ENCODE measurements at regions not wholly inside any gene's neighbourhood (a gene's known extent, or its start where the extent isn't known, plus 50 kb on each side); places are given as distances from the start of the nearest gene placed in this dataset.

DNA sequence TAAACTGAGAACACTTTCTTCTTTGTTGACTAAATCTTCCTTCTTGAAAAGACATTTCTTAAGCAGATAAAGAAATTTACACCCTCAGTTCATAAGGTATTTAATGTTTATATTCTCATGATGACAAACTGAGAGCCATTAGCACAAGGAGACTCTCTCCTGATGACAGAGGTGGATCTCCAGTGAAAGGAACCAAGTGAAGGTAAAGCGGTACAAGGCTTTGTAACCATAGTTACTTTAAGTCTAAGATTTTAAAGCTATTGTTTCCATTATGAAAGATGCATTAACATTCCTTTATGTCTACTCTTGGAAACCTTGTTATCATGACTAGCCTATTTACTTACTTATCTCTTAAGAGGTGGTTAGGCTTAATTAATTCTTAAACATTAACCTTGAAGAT, 737.1 kb downstream of the MECOM start:
- ChIA-PET POLR2A (no interaction called here), CTCF (no interaction called here)
- no peak overlapping the region for H3K4me3 Mint-ChIP-seq (ENCODE audit: unreplicated experiment)
- no peak overlapping the region for H3K27ac Mint-ChIP-seq (ENCODE audit: low read depth, unreplicated experiment)
- DNase-seq (ENCODE audit: unreplicated experiment) = no peak
- H3K9me3 Mint-ChIP-seq (ENCODE audit: unreplicated experiment) = peaks cover 7% of the 10 kb centered on the region
- TF ChIP-seq, protein P1, sequence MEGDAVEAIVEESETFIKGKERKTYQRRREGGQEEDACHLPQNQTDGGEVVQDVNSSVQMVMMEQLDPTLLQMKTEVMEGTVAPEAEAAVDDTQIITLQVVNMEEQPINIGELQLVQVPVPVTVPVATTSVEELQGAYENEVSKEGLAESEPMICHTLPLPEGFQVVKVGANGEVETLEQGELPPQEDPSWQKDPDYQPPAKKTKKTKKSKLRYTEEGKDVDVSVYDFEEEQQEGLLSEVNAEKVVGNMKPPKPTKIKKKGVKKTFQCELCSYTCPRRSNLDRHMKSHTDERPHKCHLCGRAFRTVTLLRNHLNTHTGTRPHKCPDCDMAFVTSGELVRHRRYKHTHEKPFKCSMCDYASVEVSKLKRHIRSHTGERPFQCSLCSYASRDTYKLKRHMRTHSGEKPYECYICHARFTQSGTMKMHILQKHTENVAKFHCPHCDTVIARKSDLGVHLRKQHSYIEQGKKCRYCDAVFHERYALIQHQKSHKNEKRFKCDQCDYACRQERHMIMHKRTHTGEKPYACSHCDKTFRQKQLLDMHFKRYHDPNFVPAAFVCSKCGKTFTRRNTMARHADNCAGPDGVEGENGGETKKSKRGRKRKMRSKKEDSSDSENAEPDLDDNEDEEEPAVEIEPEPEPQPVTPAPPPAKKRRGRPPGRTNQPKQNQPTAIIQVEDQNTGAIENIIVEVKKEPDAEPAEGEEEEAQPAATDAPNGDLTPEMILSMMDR (IDR thresholded peaks at IDR 0.05; ENCODE audit: unreplicated experiment) = no peak
- intact Hi-C loops (cut with micrococcal nuclease) = no loop called here
- no peaks in the 10 kb centered on the region for H3K36me3 Mint-ChIP-seq (ENCODE audit: insufficient read depth, unreplicated experiment)
- no peaks in the 10 kb centered on the region for H3K4me1 Mint-ChIP-seq (ENCODE audit: insufficient read depth, unreplicated experiment)
- no TSS peak for BruUV-seq (replicated peaks)
- H3K27me3 Mint-ChIP-seq (ENCODE audit: insufficient read depth, unreplicated experiment) = no peaks in the 10 kb centered on the region

DNA sequence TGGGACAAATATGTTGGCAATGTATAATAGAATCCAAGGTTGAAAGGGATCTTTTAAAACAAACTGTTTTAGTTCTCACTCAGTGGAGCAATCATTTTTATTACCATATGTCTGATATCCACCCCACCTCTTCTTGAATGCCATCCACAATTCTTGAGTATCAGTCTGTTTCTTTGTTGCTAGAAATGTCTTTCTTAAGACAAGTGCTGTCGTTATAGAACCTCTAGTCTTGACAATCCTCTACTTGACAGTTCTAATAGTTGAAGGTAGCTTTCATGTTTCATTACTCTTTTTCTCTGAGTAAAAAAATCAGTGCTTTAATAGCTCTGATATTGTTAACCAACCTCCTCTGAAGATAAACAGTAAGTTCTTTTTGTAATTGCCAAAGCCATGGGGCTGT, 737.9 kb downstream of the MECOM start:
- Mint-ChIP-seq H3K4me1 (ENCODE audit: insufficient read depth, unreplicated experiment) (no peaks in the 10 kb centered on the region), H3K9me3 (ENCODE audit: unreplicated experiment) (no peaks in the 10 kb centered on the region), H3K4me3 (ENCODE audit: unreplicated experiment) (no peak overlapping the region), H3K36me3 (ENCODE audit: insufficient read depth, unreplicated experiment) (no peaks in the 10 kb centered on the region), H3K27me3 (ENCODE audit: insufficient read depth, unreplicated experiment) (no peaks in the 10 kb centered on the region), H3K27ac (ENCODE audit: low read depth, unreplicated experiment) (no peak overlapping the region)
- DNase-seq (ENCODE audit: unreplicated experiment) = no peak
- CTCF ChIA-PET = no interaction called here
- intact Hi-C loops (cut with micrococcal nuclease) = no loop called here
- TF ChIP-seq, protein P1 (IDR thresholded peaks at IDR 0.05; ENCODE audit: unreplicated experiment) = no peak
- POLR2A ChIA-PET = no interaction called here
- BruUV-seq (replicated peaks) = no TSS peak

DNA sequence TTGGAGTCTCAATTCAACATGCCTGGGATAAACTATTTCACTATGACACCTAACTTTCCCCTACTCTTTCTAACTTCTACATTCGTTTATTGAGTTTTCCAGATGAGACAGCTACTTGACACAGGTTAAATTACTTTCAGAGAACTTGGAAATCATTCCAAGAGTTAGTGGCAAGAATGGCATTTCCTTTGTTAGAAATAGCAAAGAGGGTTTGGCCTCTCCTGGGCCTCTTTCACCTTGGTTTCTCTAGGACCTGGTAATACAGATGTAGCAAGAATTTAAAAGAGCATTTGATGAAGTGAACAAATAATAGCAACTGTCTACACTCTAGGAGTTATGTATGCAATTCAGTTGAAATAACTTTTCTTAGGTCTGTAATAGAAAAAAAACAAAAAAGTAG, 748.9 kb downstream of the MECOM start:
- Mint-ChIP-seq H3K4me1 (ENCODE audit: insufficient read depth, unreplicated experiment) (peaks cover 5% of the 10 kb centered on the region), H3K4me3 (ENCODE audit: unreplicated experiment) (no peak overlapping the region), H3K27me3 (ENCODE audit: insufficient read depth, unreplicated experiment) (no peaks in the 10 kb centered on the region), H3K9me3 (ENCODE audit: unreplicated experiment) (no peaks in the 10 kb centered on the region), H3K27ac (ENCODE audit: low read depth, unreplicated experiment) (no peak overlapping the region), H3K36me3 (ENCODE audit: insufficient read depth, unreplicated experiment) (no peaks in the 10 kb centered on the region)
- peak; percentile 8 for DNase-seq (ENCODE audit: unreplicated experiment)
- CTCF ChIA-PET = interaction anchor here (0.6 to 1.6 kb wide), 3 partner anchors 19 to 127 kb away, joined by 3 to 8 read pairs (median 4); no protein-coding TSS in a partner anchor
- POLR2A ChIA-PET = no interaction called here
- intact Hi-C loops (cut with micrococcal nuclease) = no loop called here
- TF ChIP-seq, protein P1 (IDR thresholded peaks at IDR 0.05; ENCODE audit: unreplicated experiment) = no peak
- BruUV-seq (replicated peaks) = no TSS peak

DNA sequence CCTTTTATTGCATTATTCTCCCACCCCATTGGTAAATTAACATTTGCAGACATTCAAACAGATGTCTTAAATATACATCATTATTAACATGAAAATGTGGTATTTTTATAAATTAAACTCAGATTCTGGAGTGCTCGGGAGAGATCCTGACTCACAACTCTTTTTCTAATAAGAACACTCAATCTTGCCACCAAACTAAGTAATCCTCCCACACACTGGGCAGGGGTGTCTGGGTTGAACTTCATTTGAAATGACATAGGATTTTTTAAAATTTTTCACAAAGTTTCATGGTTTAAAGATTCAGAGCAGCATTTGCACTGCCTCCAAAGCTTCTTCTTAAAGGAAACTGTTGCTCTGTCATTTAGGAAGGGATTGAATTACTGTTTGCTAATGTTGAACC, 754.3 kb downstream of the MECOM start:
- no peak for DNase-seq (ENCODE audit: unreplicated experiment)
- BruUV-seq (replicated peaks) = no TSS peak
- POLR2A ChIA-PET = no interaction called here
- peaks cover 2% of the 10 kb centered on the region for H3K4me1 Mint-ChIP-seq (ENCODE audit: insufficient read depth, unreplicated experiment)
- TF ChIP-seq, protein P1 (IDR thresholded peaks at IDR 0.05; ENCODE audit: unreplicated experiment) = no peak
- H3K9me3 Mint-ChIP-seq (ENCODE audit: unreplicated experiment) = no peaks in the 10 kb centered on the region
- H3K27me3 Mint-ChIP-seq (ENCODE audit: insufficient read depth, unreplicated experiment) = no peaks in the 10 kb centered on the region
- H3K27ac Mint-ChIP-seq (ENCODE audit: low read depth, unreplicated experiment) = no peak overlapping the region
- intact Hi-C loops (cut with micrococcal nuclease) = no loop called here
- no peaks in the 10 kb centered on the region for H3K36me3 Mint-ChIP-seq (ENCODE audit: insufficient read depth, unreplicated experiment)
- no peak overlapping the region for H3K4me3 Mint-ChIP-seq (ENCODE audit: unreplicated experiment)
- CTCF ChIA-PET = no interaction called here
